ENCODE measurements at regions not wholly inside any gene's neighbourhood (a gene's known extent, or its start where the extent isn't known, plus 50 kb on each side); places are given as distances from the start of the nearest gene placed in this dataset.

DNA sequence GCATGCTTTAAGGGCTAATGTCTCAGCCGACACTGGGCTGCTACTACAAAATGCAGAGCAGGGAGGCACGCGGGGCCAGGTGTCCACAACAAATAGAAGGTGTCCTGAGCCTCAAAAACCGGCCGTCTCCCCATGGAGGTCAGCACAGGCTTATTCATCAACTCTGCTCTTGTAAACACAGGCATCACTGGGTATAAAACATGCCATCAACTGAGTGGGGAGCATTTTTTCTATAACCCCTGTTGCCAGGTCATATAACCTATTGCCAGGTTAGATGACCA is 271.6 kb downstream of the AUH start:
- H3K4me3 ChIP-seq: no peak overlapping the region
- peak; percentile 54 for DNase-seq (ENCODE audit: low spot score)
- H3K27ac ChIP-seq: no peak overlapping the region
- TF ChIP-seq, protein P1, sequence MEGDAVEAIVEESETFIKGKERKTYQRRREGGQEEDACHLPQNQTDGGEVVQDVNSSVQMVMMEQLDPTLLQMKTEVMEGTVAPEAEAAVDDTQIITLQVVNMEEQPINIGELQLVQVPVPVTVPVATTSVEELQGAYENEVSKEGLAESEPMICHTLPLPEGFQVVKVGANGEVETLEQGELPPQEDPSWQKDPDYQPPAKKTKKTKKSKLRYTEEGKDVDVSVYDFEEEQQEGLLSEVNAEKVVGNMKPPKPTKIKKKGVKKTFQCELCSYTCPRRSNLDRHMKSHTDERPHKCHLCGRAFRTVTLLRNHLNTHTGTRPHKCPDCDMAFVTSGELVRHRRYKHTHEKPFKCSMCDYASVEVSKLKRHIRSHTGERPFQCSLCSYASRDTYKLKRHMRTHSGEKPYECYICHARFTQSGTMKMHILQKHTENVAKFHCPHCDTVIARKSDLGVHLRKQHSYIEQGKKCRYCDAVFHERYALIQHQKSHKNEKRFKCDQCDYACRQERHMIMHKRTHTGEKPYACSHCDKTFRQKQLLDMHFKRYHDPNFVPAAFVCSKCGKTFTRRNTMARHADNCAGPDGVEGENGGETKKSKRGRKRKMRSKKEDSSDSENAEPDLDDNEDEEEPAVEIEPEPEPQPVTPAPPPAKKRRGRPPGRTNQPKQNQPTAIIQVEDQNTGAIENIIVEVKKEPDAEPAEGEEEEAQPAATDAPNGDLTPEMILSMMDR (IDR thresholded peaks at IDR 0.05): no peak

DNA sequence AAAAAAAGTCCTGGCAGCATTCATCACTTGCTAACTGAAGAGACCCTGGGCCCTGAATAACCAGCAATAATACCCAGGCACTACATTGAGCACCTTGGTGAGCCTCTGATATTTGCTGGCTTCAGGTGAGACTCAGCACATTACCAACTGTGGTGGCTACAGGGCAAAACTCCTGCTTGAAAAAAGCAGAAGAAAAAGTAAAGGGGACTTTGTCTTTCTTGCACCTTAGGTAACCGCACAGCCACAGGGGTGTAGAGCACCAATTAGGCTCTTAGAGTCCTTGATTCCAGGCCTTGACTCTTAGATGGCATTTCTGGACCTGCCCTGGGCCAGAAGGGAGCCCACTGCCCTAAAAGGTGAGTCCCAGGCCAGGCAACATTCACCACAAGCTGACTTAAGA is 269.5 kb downstream of the AUH start:
- no peak overlapping the region for H3K27ac ChIP-seq
- no peak for DNase-seq (ENCODE audit: low spot score)
- TF ChIP-seq, protein P1 (IDR thresholded peaks at IDR 0.05): no peak
- H3K4me3 ChIP-seq: no peak overlapping the region

DNA sequence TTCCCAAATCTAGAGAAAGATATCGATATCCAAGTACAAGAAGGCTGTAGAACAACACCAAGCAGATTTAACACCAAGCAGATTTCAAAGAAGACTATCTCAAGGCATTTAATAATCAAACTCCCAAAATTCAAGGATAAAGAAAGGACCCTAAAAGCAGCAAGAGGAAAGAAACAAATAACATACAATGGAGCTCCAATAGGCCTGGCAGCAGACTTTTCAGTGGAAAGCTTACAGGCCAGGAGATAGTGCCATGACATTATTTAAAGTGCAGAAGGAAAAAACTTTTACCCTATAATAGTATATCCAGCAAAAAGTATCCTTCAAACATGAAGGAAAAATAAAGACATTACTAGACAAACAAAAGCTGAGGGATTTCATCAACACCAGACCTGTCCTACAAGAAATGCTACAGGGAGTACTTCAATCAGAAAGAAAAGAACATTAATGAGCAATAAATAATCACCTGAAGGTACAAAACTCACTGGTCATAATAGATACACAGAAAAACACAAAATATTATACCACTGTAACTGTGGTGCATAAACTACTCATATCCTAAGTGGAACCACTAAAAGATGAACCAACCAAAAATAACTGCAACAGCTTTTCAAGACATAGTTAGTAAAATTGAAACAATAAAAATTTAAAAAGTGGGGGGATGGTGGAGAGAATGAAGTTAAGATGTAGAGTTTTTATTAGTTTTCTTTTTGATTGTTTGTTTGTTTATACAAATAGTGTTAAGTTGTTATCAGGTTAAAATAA is 267.2 kb downstream of the AUH start:
- TF ChIP-seq, protein P1 (IDR thresholded peaks at IDR 0.05): no peak
- DNase-seq (ENCODE audit: low spot score): no peak
- Histone ChIP-seq H3K27ac (no peak overlapping the region), H3K4me3 (no peak overlapping the region)

DNA sequence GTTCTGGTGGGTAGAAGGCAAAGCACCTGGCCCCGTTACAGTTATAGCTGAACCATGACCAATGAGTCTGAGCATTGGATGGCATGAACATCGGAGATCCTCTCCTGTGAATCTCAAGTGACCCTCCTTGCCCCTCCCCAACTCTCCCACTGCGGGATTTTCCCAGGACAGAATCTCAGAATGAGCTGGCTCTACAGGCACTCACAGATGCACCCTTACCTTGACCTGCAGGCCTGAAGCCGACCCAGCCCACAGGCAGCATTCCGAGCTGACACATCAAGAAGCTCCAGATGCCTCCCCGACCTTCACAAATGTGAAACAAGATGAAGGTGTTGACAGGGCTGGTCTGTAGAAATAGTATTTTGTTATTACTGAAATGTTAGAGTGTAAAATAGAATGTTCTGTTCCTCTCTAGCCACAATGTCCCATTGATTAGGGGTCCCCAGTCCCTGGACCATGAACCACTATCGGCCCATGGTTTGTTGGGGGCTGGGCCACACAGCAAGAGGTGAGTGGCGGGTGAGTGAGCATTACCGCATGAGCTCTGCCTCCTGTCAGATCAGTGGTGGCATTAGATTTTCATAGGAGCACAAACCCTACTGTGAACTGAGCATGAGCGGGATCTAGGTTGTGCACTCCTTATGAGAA is 263.4 kb downstream of the AUH start:
- Histone ChIP-seq H3K27ac (no peak overlapping the region), H3K4me3 (no peak overlapping the region)
- DNase-seq (ENCODE audit: low spot score): no peak
- TF ChIP-seq, protein P1 (IDR thresholded peaks at IDR 0.05): no peak

DNA sequence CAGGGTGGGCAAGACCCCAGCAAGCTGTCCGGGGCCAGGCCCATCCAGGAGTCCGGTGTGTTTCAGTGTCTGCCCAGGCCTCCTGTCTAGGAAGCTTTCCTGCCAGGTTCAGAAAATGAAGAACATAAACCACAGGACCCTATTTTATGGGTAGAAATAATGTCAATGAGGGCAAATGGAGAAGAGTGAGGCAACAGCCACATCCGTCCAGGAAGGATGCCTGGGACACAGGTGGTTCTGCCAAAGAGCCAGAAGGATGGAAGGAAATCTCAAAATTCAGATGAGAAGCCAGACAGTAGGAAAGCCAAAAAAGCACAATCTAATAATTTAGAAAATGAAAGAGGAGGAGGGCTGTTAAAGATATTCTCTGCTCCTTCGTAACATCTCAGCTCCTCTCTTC is 262.3 kb downstream of the AUH start:
- Histone ChIP-seq H3K27ac (peak overlapping the region in 1 of 2 donors; percentile 74), H3K4me3 (peak overlapping the region; percentile 34)
- TF ChIP-seq, protein P1 (IDR thresholded peaks at IDR 0.05): no peak
- DNase-seq (ENCODE audit: low spot score): no peak

DNA sequence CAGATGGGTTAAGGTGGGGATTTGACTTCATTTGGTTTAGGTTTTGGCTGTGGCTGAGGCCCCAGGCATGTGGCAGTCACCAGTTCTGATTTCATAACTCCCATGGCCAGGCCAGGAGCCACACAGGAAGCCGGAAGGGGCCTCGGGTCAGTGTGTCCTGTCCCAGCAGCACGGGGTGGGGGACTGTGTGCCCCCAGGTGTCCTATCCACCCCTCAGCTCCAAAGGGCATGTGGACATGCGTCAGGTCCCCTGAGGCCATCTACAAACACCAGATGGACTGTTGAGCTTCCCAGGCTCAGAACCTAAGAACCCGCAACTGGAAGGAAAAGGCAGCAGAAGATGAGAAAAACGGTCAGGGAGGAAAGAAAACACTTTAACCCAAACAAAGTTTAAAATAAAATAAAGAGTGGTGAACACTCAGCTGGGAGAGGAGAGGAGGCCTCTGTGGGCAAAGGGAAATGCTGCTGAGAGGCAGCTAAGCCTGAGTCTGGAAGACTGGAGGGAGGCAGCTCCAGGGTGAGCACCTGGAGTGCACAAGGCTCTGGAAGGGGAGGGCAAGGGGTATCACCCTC is 260.8 kb downstream of the AUH start:
- Histone ChIP-seq H3K27ac (peak overlapping the region; percentile 53 to 74), H3K4me3 (no peak overlapping the region)
- DNase-seq (ENCODE audit: low spot score): no peak
- TF ChIP-seq, protein P1 (IDR thresholded peaks at IDR 0.05): no peak
